Loucy (cell line): ENCODE measurements at regions not wholly inside any gene's neighbourhood (a gene's known extent, or its start where the extent isn't known, plus 50 kb on each side); places are given as distances from the start of the nearest gene placed in this dataset.
"Not testable (repeated sequence)": the region's sequence is repeated elsewhere in the genome, so short reads cannot be mapped to it uniquely, and the experiment has no call there.

Source experiments
- H2AFZ ChIP-seq: fragments of 200-600 bp; sonication (generic); 2 replicates; pipeline ENCODE4 v1.6.0; 2016; ENCODE audit warnings: antibody characterized with exemption, mild to moderate bottlenecking, low read length, moderate library complexity
- H3F3A ChIP-seq: fragments of 200-600 bp; 2 replicates; pipeline ENCODE4 v1.6.0; 2016; ENCODE audit warnings: antibody characterized with exemption, low read depth, mild to moderate bottlenecking
- H3K27me3 ChIP-seq: fragments of 200-600 bp; sonication (generic); 2 replicates; pipeline ENCODE4 v1.6.1; 2014; ENCODE audit warnings: low read length, mild to moderate bottlenecking; ENCODE audit not compliant: insufficient read depth, poor library complexity, severe bottlenecking
- H3K36me3 ChIP-seq: fragments of 200-600 bp; sonication (generic); 2 replicates; pipeline ENCODE4 v1.6.1; 2016; ENCODE audit warnings: low read length; ENCODE audit not compliant: insufficient read depth
- H3K4me1 ChIP-seq: fragments of 200-600 bp; sonication (generic); 2 replicates; pipeline ENCODE4 v1.5.1; 2014; ENCODE audit warnings: low read length, mild to moderate bottlenecking; ENCODE audit not compliant: insufficient read depth, poor library complexity, severe bottlenecking
- H3K4me2 ChIP-seq: fragments of 200-600 bp; sonication (generic); 2 replicates; pipeline ENCODE4 v1.6.0; 2014; ENCODE audit warnings: antibody characterized with exemption, low read length, low read depth, mild to moderate bottlenecking; ENCODE audit not compliant: poor library complexity, severe bottlenecking
- H3K4me3 ChIP-seq: fragments of 200-600 bp; sonication (generic); 2 replicates; pipeline ENCODE4 v1.5.1; 2014; ENCODE audit warnings: low read length, mild to moderate bottlenecking, mixed read lengths; ENCODE audit not compliant: poor library complexity, severe bottlenecking
- H3K79me2 ChIP-seq: fragments of 200-600 bp; sonication (generic); 2 replicates; pipeline ENCODE4 v1.6.1; 2014; ENCODE audit warnings: low read length; ENCODE audit not compliant: insufficient read depth
- H3K9ac ChIP-seq: fragments of 200-600 bp; sonication (generic); 2 replicates; pipeline ENCODE4 v1.6.0; 2014; ENCODE audit warnings: mild to moderate bottlenecking, low read depth, low read length, moderate library complexity; ENCODE audit not compliant: poor library complexity, severe bottlenecking
- H3K9me2 ChIP-seq: fragments of 200-600 bp; sonication (generic); replicated peaks from 2 replicates; pipeline ENCODE4 v1.6.1; 2016; ENCODE audit warnings: low read depth, low read length, mixed read lengths
- H3K9me3 ChIP-seq: fragments of 200-600 bp; sonication (generic); 2 replicates; pipeline ENCODE4 v1.6.1; 2014; ENCODE audit warnings: mild to moderate bottlenecking, antibody characterized with exemption, low read length, low read depth; ENCODE audit not compliant: insufficient read depth
- H4K20me1 ChIP-seq: fragments of 200-600 bp; sonication (generic); 2 replicates; pipeline ENCODE4 v1.6.0; 2014; ENCODE audit warnings: antibody characterized with exemption, low read length, mild to moderate bottlenecking; ENCODE audit not compliant: insufficient read depth, poor library complexity, severe bottlenecking
- EZH2phosphoT487 ChIP-seq: fragments of 200-600 bp; IDR thresholded peaks from 2 replicates; pipeline ENCODE4 v1.6.1; 2018; ENCODE audit warnings: antibody characterized with exemption, mild to moderate bottlenecking, moderate library complexity, borderline replicate concordance
- TF ChIP-seq, protein P1 (sequence below): fragments of 200-600 bp; sonication (generic); conservative IDR thresholded peaks from 2 replicates; pipeline ENCODE4 v1.5.1; 2014; ENCODE audit warnings: mild to moderate bottlenecking, antibody characterized with exemption, low read length

DNA sequence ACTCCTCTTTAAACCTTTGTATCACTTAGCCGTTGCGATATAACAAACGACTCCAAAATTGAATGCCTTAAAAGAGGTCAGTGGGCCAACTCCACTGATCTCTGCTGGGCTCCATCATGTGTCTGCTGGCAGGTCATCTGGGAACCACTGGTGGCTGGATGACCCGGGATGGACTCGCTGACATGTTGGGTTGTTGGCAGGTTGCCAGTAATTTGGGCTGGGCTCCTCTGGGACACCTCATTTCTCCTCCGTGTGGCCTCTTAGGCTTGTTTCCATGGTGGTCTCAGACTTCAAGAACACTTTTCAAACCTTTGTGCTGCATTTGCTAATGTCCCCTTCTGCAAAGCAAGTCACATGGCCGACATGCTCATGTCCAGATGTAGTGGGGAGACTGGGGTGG lies 139.3 kb upstream of the POU3F1 start:
- H3K9me3 ChIP-seq: no peaks in the 10 kb centered on the region
- H3K4me1 ChIP-seq: no peaks in the 10 kb centered on the region
- H3K4me2 ChIP-seq: no peak overlapping the region
- no peaks in the 10 kb centered on the region for H3F3A ChIP-seq
- no peaks in the 10 kb centered on the region for H4K20me1 ChIP-seq
- no peak overlapping the region for H2AFZ ChIP-seq
- H3K79me2 ChIP-seq: no peaks in the 10 kb centered on the region
- no peaks in the 10 kb centered on the region for H3K36me3 ChIP-seq
- no peak overlapping the region for H3K4me3 ChIP-seq
- no peaks in the 10 kb centered on the region for H3K9me2 ChIP-seq
- H3K27me3 ChIP-seq: no peaks in the 10 kb centered on the region
- no peak for TF ChIP-seq EZH2phosphoT487
- TF ChIP-seq, protein P1, sequence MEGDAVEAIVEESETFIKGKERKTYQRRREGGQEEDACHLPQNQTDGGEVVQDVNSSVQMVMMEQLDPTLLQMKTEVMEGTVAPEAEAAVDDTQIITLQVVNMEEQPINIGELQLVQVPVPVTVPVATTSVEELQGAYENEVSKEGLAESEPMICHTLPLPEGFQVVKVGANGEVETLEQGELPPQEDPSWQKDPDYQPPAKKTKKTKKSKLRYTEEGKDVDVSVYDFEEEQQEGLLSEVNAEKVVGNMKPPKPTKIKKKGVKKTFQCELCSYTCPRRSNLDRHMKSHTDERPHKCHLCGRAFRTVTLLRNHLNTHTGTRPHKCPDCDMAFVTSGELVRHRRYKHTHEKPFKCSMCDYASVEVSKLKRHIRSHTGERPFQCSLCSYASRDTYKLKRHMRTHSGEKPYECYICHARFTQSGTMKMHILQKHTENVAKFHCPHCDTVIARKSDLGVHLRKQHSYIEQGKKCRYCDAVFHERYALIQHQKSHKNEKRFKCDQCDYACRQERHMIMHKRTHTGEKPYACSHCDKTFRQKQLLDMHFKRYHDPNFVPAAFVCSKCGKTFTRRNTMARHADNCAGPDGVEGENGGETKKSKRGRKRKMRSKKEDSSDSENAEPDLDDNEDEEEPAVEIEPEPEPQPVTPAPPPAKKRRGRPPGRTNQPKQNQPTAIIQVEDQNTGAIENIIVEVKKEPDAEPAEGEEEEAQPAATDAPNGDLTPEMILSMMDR: no peak
- no peak overlapping the region for H3K9ac ChIP-seq

DNA sequence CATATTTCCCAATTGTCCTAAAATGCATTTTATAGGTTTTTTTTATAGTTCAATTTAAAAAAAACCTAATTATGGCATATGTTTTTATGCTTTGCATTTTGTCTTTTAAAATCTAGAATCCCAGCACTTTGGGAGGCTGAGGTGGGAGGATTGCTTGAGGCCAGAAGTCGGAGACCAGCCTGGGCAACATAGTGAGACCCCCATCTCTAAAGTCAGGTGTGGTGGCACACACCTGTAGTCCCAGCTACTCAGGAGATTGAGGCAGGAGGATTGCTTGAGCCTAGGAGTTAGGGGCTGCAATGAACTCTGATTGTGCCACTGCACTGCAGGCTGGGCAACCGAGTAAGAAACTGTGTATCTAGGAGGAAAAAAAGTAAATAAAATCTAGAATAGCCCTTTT lies 137.2 kb upstream of the POU3F1 start:
- Histone ChIP-seq H3K4me1 (no peaks in the 10 kb centered on the region), H3K36me3 (no peaks in the 10 kb centered on the region), H3K27me3 (no peaks in the 10 kb centered on the region), H3K79me2 (no peaks in the 10 kb centered on the region), H2AFZ (no peak overlapping the region), H3K9me3 (no peaks in the 10 kb centered on the region), H3F3A (no peaks in the 10 kb centered on the region), H3K4me3 (no peak overlapping the region), H3K9ac (no peak overlapping the region), H3K9me2 (no peaks in the 10 kb centered on the region), H3K4me2 (no peak overlapping the region), H4K20me1 (no peaks in the 10 kb centered on the region)
- TF ChIP-seq, protein P1: no peak
- no peak for TF ChIP-seq EZH2phosphoT487

DNA sequence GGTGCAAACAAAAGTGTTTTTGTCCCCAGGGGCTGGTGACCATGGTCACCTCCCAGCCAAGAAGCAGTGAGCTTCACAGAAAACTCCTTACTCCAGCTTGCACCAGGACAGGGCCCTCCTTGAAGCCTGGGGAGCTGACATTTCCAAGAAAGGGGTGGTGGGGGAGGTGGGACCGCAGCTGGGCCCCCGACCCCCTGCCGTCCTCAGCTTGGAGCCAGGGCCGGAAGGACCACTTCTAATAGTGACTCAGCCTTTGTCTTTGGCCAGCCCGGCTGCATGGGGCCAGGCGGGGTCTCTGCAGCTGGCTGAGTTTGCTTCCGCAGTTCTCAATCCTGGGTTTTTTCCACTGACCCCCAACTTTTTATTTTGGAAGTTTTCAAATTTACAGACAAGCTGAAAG lies 136.5 kb upstream of the POU3F1 start:
- no peaks in the 10 kb centered on the region for H3K79me2 ChIP-seq
- no peaks in the 10 kb centered on the region for H3K9me3 ChIP-seq
- no peak overlapping the region for H3K4me3 ChIP-seq
- no peak overlapping the region for H2AFZ ChIP-seq
- H3F3A ChIP-seq: no peaks in the 10 kb centered on the region
- no peaks in the 10 kb centered on the region for H3K36me3 ChIP-seq
- H3K4me1 ChIP-seq: no peaks in the 10 kb centered on the region
- no peak overlapping the region for H3K4me2 ChIP-seq
- H3K27me3 ChIP-seq: no peaks in the 10 kb centered on the region
- H4K20me1 ChIP-seq: no peaks in the 10 kb centered on the region
- TF ChIP-seq, protein P1: no peak
- H3K9ac ChIP-seq: no peak overlapping the region
- no peaks in the 10 kb centered on the region for H3K9me2 ChIP-seq

DNA sequence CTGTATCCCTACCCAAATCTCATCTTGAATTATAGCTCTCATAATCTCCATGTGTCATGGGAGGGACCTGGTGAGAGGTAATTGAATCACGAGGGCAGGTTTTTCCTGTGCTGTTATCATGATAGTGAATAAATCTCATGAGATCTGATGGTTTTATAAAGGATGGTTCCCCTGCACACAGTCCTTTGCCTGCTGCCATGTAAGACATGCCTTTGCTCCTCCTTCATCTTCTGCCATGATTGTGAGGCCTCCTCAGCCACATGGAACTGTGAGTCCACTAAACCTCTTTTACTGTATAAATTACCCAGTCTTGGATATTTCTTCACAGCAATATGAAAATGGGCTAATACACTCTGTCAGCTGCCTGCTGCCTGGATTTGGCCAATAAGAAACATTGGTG lies 133.8 kb upstream of the POU3F1 start:
- not testable (repeated sequence) for H3K4me2 ChIP-seq, H3K79me2 ChIP-seq, H3K9ac ChIP-seq, H3K27me3 ChIP-seq, H2AFZ ChIP-seq, H3K36me3 ChIP-seq, H3K9me2 ChIP-seq, H3K4me3 ChIP-seq, H3K9me3 ChIP-seq, H3F3A ChIP-seq, H4K20me1 ChIP-seq, H3K4me1 ChIP-seq
